GM19395 (cell line): ENCODE measurements at regions not wholly inside any gene's neighbourhood (a gene's known extent, or its start where the extent isn't known, plus 50 kb on each side); places are given as distances from the start of the nearest gene placed in this dataset.

Source experiments
- ATAC-seq: cut with Tn5 transposase; IDR thresholded peaks from one replicate; pipeline ENCODE4 v1.9.1; 2021; ENCODE audit warnings: mild to moderate bottlenecking, moderate library complexity; ENCODE audit not compliant: unreplicated experiment

DNA sequence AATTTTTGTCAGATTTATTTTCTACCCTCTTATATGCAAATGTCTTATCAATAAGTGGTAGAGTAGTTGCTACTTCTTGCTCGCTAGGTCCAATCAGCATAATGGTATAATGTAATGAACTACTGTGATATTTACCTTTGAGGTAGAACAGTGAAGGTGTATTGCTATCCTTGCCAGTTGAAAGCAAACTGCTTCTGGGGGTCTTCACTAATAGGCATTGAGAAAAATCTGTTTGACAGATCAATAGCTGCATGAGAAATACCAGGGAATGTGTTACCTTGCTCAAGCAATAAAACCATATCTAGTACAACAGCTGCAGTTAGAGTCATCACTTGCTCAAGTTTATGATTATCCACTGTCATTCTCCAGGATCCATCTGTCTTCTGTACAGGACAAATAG lies 50.1 kb upstream of the EFEMP1 start:
- ATAC-seq = no peak

DNA sequence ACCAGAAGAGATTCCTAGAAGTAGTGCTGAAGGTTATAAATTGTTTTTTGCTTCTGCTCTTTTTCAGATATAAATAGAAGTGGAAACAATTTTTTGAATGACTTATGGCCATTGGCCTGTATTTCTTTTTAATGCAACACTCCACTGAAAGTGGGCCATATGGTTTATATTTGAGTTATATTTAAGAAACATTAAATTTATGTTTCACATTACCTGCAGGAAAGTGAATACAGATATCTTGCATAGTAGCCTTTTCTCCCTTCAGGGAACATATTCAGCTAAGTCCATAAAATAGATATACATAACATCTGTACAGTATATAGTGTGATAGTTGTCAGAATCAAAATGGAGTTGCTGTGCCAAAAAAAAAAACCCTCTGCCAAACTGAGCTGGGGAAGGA lies 53.1 kb upstream of the EFEMP1 start:
- no peak for ATAC-seq

GRCh38 chr2:55985406-55985805 lies 61.8 kb upstream of the EFEMP1 start:
- ATAC-seq = peak; percentile 98

DNA sequence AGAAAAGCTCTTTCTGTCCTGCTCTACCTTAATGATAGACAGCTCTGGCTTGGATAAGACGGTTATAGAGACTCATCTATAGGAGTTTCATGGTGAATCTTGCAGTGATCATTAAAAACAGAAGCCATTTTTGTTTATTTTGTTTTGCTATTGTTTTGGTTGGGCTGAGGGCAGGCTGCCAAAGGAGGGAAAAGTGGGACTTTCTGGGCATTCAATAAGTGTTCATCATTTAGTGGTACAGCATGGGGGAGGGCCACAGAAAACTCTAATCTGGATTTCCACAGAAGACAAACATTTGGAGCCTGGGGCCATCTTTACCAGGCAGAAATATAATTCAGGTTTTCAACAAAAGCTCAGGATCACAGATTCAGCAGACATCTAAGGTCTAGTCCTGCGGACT lies 62.4 kb upstream of the EFEMP1 start:
- no peak for ATAC-seq

GRCh38 chr2:55986700-55987440 lies 63.3 kb upstream of the EFEMP1 start:
- ATAC-seq = no peak

- no peak for ATAC-seq
Measured at GRCh38 chr2:55989405-55989804, 65.8 kb upstream of the EFEMP1 start.

DNA sequence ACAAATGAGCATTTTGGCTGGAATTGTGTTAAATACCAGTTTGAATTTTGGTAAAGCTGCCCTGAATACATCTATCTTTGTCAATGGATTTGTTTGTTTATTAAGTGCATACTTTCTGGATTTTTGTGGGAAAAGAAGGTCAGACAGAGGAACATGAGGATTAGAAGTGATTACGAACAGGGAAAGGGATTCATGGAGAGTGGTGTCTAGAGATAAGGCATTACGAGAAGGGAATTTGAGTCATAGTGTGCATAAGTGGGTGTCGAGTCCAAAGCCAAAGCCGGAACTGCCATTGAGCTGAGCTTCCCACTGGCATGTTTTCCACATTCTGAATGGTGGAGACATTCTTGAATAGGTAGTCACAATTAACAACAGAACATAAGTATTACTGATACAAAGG lies 68.9 kb upstream of the EFEMP1 start:
- ATAC-seq = no peak

DNA sequence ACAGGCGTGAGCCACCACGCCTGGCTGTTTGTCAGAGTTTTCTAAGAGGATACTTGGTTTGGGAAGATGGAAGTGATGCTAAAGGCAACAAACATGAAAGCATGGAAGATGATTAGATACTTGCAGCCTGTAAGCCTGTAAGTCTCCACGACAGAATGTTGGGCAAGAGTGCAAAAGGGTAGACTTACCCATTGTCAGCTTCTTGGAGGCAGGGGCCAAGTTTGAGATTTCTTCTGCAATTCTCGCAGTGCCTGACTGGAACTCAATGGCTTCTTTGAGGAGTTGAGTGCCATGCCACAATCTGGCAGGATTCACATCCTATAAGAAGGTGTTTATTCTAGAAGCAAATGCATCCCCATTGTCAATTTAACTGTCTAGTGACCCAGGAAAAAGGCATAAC lies 70.1 kb upstream of the EFEMP1 start:
- no peak for ATAC-seq

- ATAC-seq = no peak
Measured at GRCh38 chr2:55995211-55995610, 71.6 kb upstream of the EFEMP1 start.

- no peak for ATAC-seq
Measured at GRCh38 chr2:55995902-55996301, 72.3 kb upstream of the EFEMP1 start.

DNA sequence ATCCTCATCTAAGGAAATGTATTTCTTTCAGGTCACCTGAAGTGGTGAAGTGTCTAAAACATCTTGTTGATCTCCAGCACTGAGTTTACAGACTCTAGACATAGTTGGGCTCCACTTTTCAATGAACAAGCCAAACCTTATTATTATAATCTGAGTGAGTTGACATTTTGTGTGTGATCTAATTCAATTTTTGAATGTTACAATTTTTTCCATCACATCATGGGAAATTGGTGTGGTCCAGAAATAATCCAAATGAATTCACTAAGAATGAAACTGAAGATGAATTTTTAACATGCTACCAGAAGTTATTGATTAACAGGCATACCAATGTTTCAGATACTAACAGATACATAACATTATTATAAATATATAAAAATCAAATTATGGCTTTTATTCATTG lies 75.6 kb upstream of the EFEMP1 start:
- no peak for ATAC-seq

DNA sequence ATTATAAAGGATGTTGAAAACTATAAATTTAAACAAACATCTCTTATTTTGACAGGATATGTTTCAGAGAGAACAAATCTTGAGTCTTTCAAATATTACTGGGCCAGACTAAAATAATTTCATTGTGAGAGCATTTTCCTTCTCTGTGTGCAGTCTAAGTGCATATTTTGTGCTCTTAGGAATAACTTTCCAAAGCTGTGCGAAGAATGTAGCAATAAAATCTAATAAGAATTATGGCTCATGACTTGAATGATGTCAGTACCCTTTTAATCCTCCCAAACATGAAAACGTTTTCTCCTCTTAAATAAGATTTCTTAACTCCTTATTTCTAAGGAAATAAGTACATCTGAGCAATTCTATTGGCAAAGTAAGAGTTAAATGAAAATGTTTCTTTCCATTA lies 76.2 kb upstream of the EFEMP1 start:
- no peak for ATAC-seq

DNA sequence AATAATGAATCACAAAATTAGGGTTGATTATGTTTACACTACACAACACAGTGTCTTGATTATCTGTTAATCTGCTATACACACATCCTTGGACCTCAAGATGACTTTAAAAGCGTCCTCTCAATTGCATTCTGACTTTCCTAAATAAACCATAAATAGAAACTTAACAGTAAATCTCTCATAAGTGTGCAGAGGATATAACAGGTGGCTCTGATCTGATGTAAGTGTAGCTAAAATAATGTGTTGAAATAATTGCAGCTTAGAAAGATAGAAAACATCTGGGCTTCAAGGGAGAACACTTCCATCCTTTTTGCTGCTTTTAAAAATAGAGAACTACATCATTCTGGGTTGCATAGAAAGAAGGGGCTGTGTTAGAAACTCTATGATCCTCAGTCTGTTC lies 78.4 kb upstream of the EFEMP1 start:
- no peak for ATAC-seq

DNA sequence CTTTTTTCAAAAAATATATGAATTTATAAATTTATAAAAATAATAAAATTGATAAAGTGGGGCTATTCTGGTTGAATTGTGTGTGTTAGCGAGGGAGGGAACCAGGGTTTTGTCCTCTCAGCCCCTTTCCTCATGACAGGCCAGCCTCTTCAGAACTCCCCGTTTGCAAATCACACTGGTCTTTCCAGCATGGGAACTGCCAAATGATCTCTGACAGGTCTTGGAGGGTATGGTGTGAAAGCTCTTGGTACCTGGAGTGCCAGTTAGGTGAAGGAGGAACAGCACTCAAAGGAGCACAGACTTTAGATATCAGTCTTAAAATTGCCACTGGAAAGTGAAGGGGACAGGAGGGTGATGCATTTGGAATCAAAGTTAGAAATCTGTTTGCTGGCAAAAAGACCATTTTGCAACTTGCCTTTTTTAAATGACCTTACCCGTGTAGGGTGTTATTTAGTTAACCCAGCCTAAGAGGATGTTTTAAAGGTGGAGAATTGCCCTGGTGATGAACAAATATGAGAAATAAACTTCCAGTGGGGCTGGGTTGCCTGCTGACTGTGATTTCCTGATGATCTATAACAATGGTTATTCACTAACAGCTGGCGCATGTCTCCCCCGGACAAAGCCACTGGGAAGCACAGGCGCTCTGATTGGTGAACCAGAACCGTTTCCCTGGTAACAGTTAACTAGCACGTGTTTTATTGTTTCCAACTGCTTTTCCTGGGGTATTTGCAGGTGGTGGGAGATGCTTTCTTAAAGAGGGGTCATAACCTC lies 85.3 kb upstream of the EFEMP1 start:
- ATAC-seq = no peak

DNA sequence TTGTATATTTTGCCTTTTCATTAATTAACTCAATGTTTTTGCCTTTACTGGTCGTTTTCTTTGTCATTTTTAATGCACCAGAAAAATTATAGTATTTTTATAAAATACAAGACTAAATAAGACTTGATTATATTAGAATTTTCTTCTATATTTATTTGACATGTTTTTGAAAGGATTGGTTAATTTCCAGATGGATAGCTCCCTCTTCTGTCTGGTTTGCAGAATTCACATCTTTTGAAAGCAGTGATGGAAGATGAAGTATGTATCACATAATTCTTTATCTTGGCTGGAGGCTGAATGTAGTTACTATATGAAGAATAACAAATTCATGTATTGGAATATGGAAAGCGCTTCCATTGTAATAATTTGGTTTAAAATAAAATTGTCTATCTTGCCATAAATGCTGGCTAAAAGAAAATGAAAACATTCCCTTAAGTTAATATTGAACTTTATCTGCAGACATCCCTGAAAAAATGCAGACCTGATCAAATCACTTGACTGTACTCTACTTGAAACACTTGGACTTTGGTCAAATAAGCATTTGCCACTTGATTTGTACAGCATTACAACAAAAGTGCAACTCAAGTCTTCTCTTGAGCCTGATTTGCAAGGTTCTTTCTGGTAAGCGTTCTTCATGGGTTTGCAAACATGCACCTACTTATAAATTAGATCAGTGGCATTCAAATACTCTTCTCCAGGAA lies 86.3 kb upstream of the EFEMP1 start:
- ATAC-seq = no peak

GRCh38 chr2:56011624-56012023 lies 88.0 kb upstream of the EFEMP1 start:
- no peak for ATAC-seq

DNA sequence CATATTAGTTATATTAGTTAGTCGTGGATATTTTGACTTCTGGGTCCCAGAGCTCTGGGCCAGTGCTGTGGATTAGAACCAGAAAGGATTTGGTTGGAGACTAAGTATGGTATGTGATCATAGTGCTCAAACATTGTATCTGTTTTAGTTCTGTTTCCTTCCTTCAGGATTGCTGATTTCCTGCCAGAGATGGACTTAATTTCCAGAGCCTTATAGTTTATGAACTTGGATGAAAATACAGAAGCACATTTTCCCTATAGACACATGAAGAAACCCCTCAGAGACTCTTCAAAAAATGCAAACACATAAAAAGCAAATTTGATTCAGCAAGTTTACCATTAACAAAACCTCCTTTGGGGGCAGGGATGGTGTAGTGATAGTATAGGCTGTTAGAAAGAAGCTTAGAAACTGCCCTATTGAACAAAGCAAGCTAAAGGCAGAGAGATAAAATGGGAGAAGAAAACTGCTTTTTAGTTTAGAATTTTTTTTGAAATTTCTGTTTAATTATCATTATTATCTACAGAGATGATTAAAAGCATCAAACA lies 88.7 kb upstream of the EFEMP1 start:
- no peak for ATAC-seq

- no peak for ATAC-seq
Measured at GRCh38 chr2:56013475-56013874, 89.9 kb upstream of the EFEMP1 start.

DNA sequence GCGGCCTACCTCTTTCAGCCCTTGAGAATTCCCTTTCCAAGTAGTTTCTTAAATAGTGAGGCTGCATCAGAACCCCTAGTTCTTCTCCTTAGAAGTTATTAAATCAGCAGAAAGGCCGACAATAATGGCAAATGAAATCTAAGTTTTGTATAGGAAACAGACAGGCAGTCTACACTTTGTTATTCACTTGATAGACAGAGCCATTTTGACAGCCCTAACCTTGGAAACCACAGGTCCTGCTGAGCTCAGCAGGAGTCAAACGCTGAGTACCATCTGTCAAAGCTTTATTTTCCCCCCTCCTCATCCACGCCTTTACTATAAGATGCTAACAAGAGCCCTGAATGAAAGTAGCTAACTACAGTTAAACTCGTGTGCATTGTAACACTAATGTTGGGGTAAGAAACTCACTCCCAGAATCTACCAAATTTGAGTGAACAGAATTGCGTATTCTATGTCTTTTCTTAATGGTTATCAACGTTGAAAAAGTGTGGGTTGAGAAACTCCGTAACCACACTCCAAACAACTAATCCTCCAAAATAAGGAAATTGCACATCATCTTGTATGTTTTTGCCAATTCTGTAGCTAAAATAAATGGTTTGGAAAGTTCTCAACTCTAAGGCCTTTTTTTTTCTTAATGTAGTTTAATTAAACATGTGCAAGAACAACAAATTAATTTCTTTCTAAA lies 90.6 kb upstream of the EFEMP1 start:
- no peak for ATAC-seq

DNA sequence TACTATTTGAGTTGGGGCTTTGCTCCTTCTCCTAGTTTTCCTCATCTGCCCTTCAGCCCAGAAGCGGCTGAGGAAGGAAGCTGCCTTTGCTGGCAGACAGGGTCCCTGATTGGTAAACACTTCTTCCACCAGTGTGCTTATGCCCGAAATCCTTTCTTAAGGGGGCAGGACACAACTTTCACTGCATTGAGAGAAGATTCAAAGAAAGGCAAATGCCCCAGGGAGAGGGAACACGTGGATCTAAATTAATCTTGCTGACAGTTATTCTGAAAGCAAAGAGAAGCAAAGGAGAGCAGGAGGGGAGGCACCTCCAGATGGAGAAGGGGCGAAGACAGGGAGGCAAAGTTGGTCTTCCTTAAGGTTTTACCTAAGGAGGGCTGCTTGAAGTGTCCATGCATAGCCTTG lies 92.1 kb upstream of the EFEMP1 start:
- no peak for ATAC-seq

DNA sequence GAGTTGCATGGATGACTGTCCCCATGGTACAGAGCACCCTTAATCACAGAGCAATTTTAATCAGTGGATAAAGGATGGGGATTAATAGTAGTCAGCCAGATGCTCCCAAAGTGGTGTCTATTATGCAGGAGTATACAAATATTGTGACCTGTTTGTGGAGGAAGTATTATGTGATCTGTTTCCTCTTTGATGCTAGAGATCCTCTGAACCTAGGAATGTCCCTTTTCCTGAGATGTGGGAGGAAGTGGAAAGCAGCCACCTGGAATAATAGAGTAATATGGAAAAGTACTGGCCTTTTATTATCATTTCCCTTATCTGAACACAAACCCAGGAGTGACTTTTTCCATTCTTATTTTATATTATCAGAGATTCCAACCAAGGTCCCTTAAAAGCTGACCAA lies 94.2 kb upstream of the EFEMP1 start:
- ATAC-seq = no peak
